H1 (cell line): ENCODE measurements at regions not wholly inside any gene's neighbourhood (a gene's known extent, or its start where the extent isn't known, plus 50 kb on each side); places are given as distances from the start of the nearest gene placed in this dataset.

Source experiments
- CTCF ChIA-PET: fragments of 300-600 bp; sonication (Branson Sonifier 250); formaldehyde crosslinking; loops from one replicate; lab custom pipeline; 2021; ENCODE audit not compliant: partially characterized antibody; lab: Charles Lee
- POLR2A ChIA-PET: fragments of 300-600 bp; sonication (Branson Sonifier 250); formaldehyde crosslinking; loops from one replicate; lab custom pipeline; 2021; ENCODE audit warnings: inconsistent platforms; ENCODE audit not compliant: partially characterized antibody; lab: Charles Lee
- DNase-seq, 2 experiments: peaks; one replicate each; pipeline versions ENCODE4 v3.0.0 to v3.0.0-alpha.2; 2010 to 2022; ENCODE audit warnings: low spot score in 2 of 2, low read depth in 1 of 2, mixed read lengths in 1 of 2
- FAIRE-seq: peaks from 2 replicates; lab custom pipeline; 2011; peaks lifted over from hg19 to GRCh38; lab: Jason Lieb, UNC
- H2AFZ ChIP-seq: 2 replicates; pipeline ENCODE4 v1.8.1; 2012; ENCODE audit warnings: low read length, inconsistent platforms
- H2AK5ac ChIP-seq: 2 replicates; pipeline ENCODE4 v1.6.1; 2013; ENCODE audit warnings: low read depth, low read length
- H2BK120ac ChIP-seq: replicated peaks from 2 replicates; pipeline ENCODE3; 2013; ENCODE audit warnings: low read depth, low read length, inconsistent platforms
- H2BK12ac ChIP-seq: 2 replicates; pipeline ENCODE4 v1.6.1; 2013; ENCODE audit warnings: low read depth, low read length
- H2BK15ac ChIP-seq: 2 replicates; pipeline ENCODE4 v1.6.1; 2013; ENCODE audit warnings: low read length
- H2BK20ac ChIP-seq: 2 replicates; pipeline ENCODE4 v1.6.1; 2013; ENCODE audit warnings: low read length
- H2BK5ac ChIP-seq: 2 replicates; pipeline ENCODE4 v1.6.1; 2013; ENCODE audit warnings: low read depth, low read length
- H3K14ac ChIP-seq: 2 replicates; pipeline ENCODE4 v1.6.1; 2013; ENCODE audit warnings: inconsistent platforms; ENCODE audit not compliant: insufficient read length
- H3K18ac ChIP-seq: 2 replicates; pipeline ENCODE4 v1.6.1; 2013; ENCODE audit warnings: low read length; ENCODE audit errors: extremely low read depth
- H3K23ac ChIP-seq: 2 replicates; pipeline ENCODE4 v1.6.1; 2013; ENCODE audit warnings: inconsistent platforms; ENCODE audit not compliant: insufficient read length
- H3K23me2 ChIP-seq: 2 replicates; pipeline ENCODE4 v1.6.1; 2013; ENCODE audit warnings: low read depth, low read length
- H3K27ac ChIP-seq: 2 replicates; pipeline ENCODE4 v1.6.1; 2011; ENCODE audit warnings: low read depth, low read length, inconsistent platforms
- H3K27me3 ChIP-seq, 4 experiments: replicated peaks in 1 of 4; 1 replicate in 1 of 4; 2 replicates in 3 of 4; pipeline versions ENCODE4 v1.6.1 to v1.8.1; 2011 to 2013; ENCODE audit warnings: low read length in 3 of 4, mild to moderate bottlenecking in 3 of 4, inconsistent platforms in 2 of 4, mixed read lengths in 2 of 4, moderate library complexity in 1 of 4; ENCODE audit not compliant: control insufficient read depth in 3 of 4, insufficient read depth in 3 of 4; ENCODE audit errors: extremely low read depth in 1 of 4
- H3K36me3 ChIP-seq, 4 experiments: 2 replicates each; pipeline versions ENCODE4 v1.6.1 to v1.8.1; 2011 to 2013; ENCODE audit warnings: mild to moderate bottlenecking in 4 of 4, low read length in 3 of 4, moderate library complexity in 2 of 4, control low read depth in 1 of 4, inconsistent platforms in 1 of 4; ENCODE audit not compliant: insufficient read depth in 4 of 4, control insufficient read depth in 2 of 4
- H3K4ac ChIP-seq: replicated peaks from 2 replicates; pipeline ENCODE3; 2013; ENCODE audit warnings: low read length, low read depth, mixed read lengths, inconsistent platforms; ENCODE audit not compliant: insufficient read length
- H3K4me1 ChIP-seq, 4 experiments: replicated peaks in 1 of 4; 1 replicate in 1 of 4; 2 replicates in 3 of 4; pipeline versions ENCODE4 v1.6.1 to v1.8.1; 2011 to 2013; ENCODE audit warnings: low read length in 3 of 4, inconsistent platforms in 2 of 4, mixed read lengths in 1 of 4; ENCODE audit not compliant: insufficient read depth in 4 of 4, control insufficient read depth in 3 of 4
- H3K4me2 ChIP-seq, 2 experiments: 2 replicates each; pipeline versions ENCODE4 v1.6.1 to v1.8.1; 2011 to 2013; ENCODE audit warnings: low read depth in 2 of 2, low read length in 2 of 2, control low read depth in 1 of 2, inconsistent platforms in 1 of 2, mild to moderate bottlenecking in 1 of 2; ENCODE audit not compliant: insufficient read depth in 1 of 2
- H3K4me3 ChIP-seq, 4 experiments: fragments of 200-600, 300-600 bp in 1 of 4; sonication (generic), shearing (Covaris generic), sonication (Bioruptor Twin) in 1 of 4; 2 replicates each; pipeline versions ENCODE4 v1.5.1 to v1.8.1; 2011 to 2016; ENCODE audit warnings: low read length in 4 of 4, low read depth in 3 of 4, control low read depth in 2 of 4, inconsistent platforms in 2 of 4, mild to moderate bottlenecking in 2 of 4, mixed read lengths in 1 of 4, moderate library complexity in 1 of 4; ENCODE audit not compliant: insufficient read depth in 2 of 4; ENCODE audit errors: extremely low read depth in 1 of 4
- H3K56ac ChIP-seq: replicated peaks from 2 replicates; pipeline ENCODE3; 2013; ENCODE audit warnings: low read depth, mild to moderate bottlenecking, mixed read lengths, low read length, inconsistent platforms; ENCODE audit not compliant: insufficient read length
- H3K79me1 ChIP-seq: 2 replicates; pipeline ENCODE4 v1.6.1; 2013; ENCODE audit warnings: low read depth, low read length, control low read depth
- H3K79me2 ChIP-seq, 2 experiments: 2 replicates each; pipeline versions ENCODE4 v1.6.1 to v1.8.1; 2012 to 2013; ENCODE audit warnings: low read length in 2 of 2, mild to moderate bottlenecking in 2 of 2, inconsistent platforms in 1 of 2; ENCODE audit not compliant: insufficient read depth in 2 of 2, control insufficient read depth in 1 of 2
- H3K9ac ChIP-seq, 4 experiments: replicated peaks in 1 of 4; 1 replicate in 1 of 4; 2 replicates in 3 of 4; pipeline versions ENCODE4 v1.6.1 to v1.8.1; 2011 to 2013; ENCODE audit warnings: low read depth in 3 of 4, low read length in 3 of 4, control low read depth in 2 of 4, mild to moderate bottlenecking in 2 of 4, moderate library complexity in 2 of 4, inconsistent platforms in 1 of 4; ENCODE audit errors: extremely low read depth in 1 of 4
- H3K9me3 ChIP-seq, 2 experiments: 2 replicates each; pipeline versions ENCODE4 v1.6.1 to v1.8.1; 2012 to 2013; ENCODE audit warnings: mild to moderate bottlenecking in 2 of 2, moderate library complexity in 2 of 2, control low read depth in 1 of 2, inconsistent platforms in 1 of 2, low read depth in 1 of 2, low read length in 1 of 2, mixed read lengths in 1 of 2; ENCODE audit not compliant: insufficient read depth in 2 of 2
- H4K20me1 ChIP-seq, 2 experiments: replicated peaks in 1 of 2; 2 replicates each; pipeline versions ENCODE3 to v1.8.1; 2011 to 2013; ENCODE audit warnings: inconsistent platforms in 2 of 2, low read length in 2 of 2, mild to moderate bottlenecking in 1 of 2; ENCODE audit not compliant: insufficient read depth in 2 of 2, control insufficient read depth in 1 of 2
- H4K5ac ChIP-seq: 2 replicates; pipeline ENCODE4 v1.6.1; 2013; ENCODE audit warnings: low read length, low read depth, mixed read lengths, inconsistent platforms; ENCODE audit not compliant: insufficient read length
- H4K8ac ChIP-seq: 2 replicates; pipeline ENCODE4 v1.8.0; 2013; ENCODE audit warnings: mild to moderate bottlenecking, moderate library complexity, low read length, inconsistent platforms; ENCODE audit not compliant: insufficient read depth; ENCODE audit errors: extremely low read depth
- H4K91ac ChIP-seq: replicated peaks from 2 replicates; pipeline ENCODE3; 2013; ENCODE audit warnings: low read length, mixed read lengths, inconsistent platforms; ENCODE audit not compliant: insufficient read length
- SIRT6 ChIP-seq: IDR thresholded peaks from one replicate; pipeline ENCODE4 v1.7.1; 2012; ENCODE audit warnings: low read length, inconsistent platforms
- WGBS, 2 experiments: shearing (Covaris generic) in 1 of 2; methylation state at CpG; one replicate each; pipeline versions ENCODE4 v1.1.6 to v1.1.7; 2013 to 2015; ENCODE audit warnings: low lambda C conversion rate in 2 of 2, mixed read lengths in 2 of 2, inconsistent platforms in 1 of 2, low coverage in 1 of 2, missing lambda C conversion rate in 1 of 2; ENCODE audit not compliant: insufficient replicate concordance in 2 of 2, insufficient coverage in 1 of 2, insufficient read length in 1 of 2; ENCODE audit errors: extremely low coverage in 1 of 2, missing lambda C conversion rate in 1 of 2; 5-methylcytosine and 5-hydroxymethylcytosine counted together

GRCh38 chr13:82658811-82659210 lies 1223.5 kb downstream of the SLITRK1 start:
- Histone ChIP-seq H3K79me1 (no peaks in the 10 kb centered on the region), H3K79me2 (no peaks in the 10 kb centered on the region), H2BK5ac (no peak overlapping the region), H2BK15ac (no peak overlapping the region), H3K23ac (no peak overlapping the region), H3K18ac (no peak overlapping the region), H2AK5ac (no peak overlapping the region), H4K91ac (no peak overlapping the region), H3K27me3 (no peaks in the 10 kb centered on the region), H3K23me2 (no peaks in the 10 kb centered on the region), H2BK20ac (no peak overlapping the region), H2AFZ (no peak overlapping the region), H3K9ac (no peak overlapping the region), H4K8ac (no peak overlapping the region), H3K9me3 (no peaks in the 10 kb centered on the region), H3K4me1 (no peaks in the 10 kb centered on the region), H3K4me3 (no peak overlapping the region), H2BK12ac (no peak overlapping the region), H2BK120ac (no peak overlapping the region), H3K36me3 (no peaks in the 10 kb centered on the region), H3K56ac (no peak overlapping the region), H4K5ac (no peak overlapping the region), H3K4ac (no peak overlapping the region), H4K20me1 (no peaks in the 10 kb centered on the region), H3K4me2 (no peak overlapping the region), H3K14ac (no peak overlapping the region), H3K27ac (no peak overlapping the region)
- FAIRE-seq (no peak), DNase-seq (no peak)
- POLR2A ChIA-PET: no interaction called here
- no peak for TF ChIP-seq SIRT6
- CTCF ChIA-PET: interaction anchor here (0.8 kb wide), 1 partner anchor 74 kb away, joined by 3 read pairs; no protein-coding TSS in a partner anchor
- 60% methylated on average over 1 of the region's 1 CpG; no CpG with 5 or more reads in 1 of the 2 experiments for WGBS, 2 experiments
